GM23248 (cell line): ENCODE measurements at regions not wholly inside any gene's neighbourhood (a gene's known extent, or its start where the extent isn't known, plus 50 kb on each side); places are given as distances from the start of the nearest gene placed in this dataset.

Experiments used
- EZH2 ChIP-seq: fragments of 200-600 bp; sonication (generic); IDR thresholded peaks from 2 replicates; pipeline ENCODE4 v1.6.1; 2018; ENCODE audit warnings: antibody characterized with exemption, mild to moderate bottlenecking; ENCODE audit not compliant: insufficient read depth, poor library complexity, severe bottlenecking
- EZH2phosphoT487 ChIP-seq: fragments of 200-600 bp; sonication (generic); IDR thresholded peaks from 2 replicates; pipeline ENCODE4 v1.6.1; 2018; ENCODE audit warnings: antibody characterized with exemption, moderate library complexity, mild to moderate bottlenecking, low read depth; ENCODE audit not compliant: insufficient read depth

GRCh38 chr2:217475791-217476190, 527.0 kb downstream of the TNS1 start:
- TF ChIP-seq EZH2phosphoT487, result no peak
- TF ChIP-seq EZH2, result no peak
